GM12874 (cell line): ENCODE measurements at regions not wholly inside any gene's neighbourhood (a gene's known extent, or its start where the extent isn't known, plus 50 kb on each side); places are given as distances from the start of the nearest gene placed in this dataset.

ENCODE experiments used
- TF ChIP-seq, protein P1 (sequence below): IDR thresholded peaks from 2 replicates; pipeline ENCODE4 v1.5.1; 2011; ENCODE audit warnings: low read depth, mild to moderate bottlenecking, control low read depth, low read length, moderate library complexity; ENCODE audit not compliant: insufficient read depth

GRCh38 chr5:166625210-166625865 is 1666.1 kb upstream of the WWC1 start:
- TF ChIP-seq, protein P1, sequence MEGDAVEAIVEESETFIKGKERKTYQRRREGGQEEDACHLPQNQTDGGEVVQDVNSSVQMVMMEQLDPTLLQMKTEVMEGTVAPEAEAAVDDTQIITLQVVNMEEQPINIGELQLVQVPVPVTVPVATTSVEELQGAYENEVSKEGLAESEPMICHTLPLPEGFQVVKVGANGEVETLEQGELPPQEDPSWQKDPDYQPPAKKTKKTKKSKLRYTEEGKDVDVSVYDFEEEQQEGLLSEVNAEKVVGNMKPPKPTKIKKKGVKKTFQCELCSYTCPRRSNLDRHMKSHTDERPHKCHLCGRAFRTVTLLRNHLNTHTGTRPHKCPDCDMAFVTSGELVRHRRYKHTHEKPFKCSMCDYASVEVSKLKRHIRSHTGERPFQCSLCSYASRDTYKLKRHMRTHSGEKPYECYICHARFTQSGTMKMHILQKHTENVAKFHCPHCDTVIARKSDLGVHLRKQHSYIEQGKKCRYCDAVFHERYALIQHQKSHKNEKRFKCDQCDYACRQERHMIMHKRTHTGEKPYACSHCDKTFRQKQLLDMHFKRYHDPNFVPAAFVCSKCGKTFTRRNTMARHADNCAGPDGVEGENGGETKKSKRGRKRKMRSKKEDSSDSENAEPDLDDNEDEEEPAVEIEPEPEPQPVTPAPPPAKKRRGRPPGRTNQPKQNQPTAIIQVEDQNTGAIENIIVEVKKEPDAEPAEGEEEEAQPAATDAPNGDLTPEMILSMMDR = no peak

GRCh38 chr5:166637295-166637694 is 1654.2 kb upstream of the WWC1 start:
- TF ChIP-seq, protein P1 = no peak

- TF ChIP-seq, protein P1 = no peak
Observed at GRCh38 chr5:166639151-166639550, 1652.3 kb upstream of the WWC1 start.

GRCh38 chr5:166648736-166649135 is 1642.7 kb upstream of the WWC1 start:
- TF ChIP-seq, protein P1 = no peak

DNA sequence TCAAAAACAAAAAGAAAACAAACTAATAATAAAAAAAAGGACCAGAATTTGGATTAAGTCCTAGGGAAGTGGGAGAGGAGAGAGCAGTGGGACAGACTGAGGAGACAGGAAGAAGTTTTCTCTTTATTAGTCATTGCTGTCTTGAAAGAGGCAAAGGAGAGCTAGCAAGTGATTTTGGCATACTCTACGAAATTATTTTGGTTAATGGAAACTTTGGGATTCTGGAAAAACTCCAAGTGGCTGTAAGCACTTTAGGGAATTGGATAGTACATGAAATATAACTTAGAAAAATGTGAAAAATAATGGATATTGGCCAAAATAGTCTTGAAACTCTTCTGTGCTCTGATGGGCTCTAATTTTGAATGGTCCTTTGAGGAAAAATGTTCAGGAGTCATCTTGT is 1641.8 kb upstream of the WWC1 start:
- TF ChIP-seq, protein P1 = no peak

GRCh38 chr5:166651234-166651633 is 1640.2 kb upstream of the WWC1 start:
- TF ChIP-seq, protein P1 = no peak

DNA sequence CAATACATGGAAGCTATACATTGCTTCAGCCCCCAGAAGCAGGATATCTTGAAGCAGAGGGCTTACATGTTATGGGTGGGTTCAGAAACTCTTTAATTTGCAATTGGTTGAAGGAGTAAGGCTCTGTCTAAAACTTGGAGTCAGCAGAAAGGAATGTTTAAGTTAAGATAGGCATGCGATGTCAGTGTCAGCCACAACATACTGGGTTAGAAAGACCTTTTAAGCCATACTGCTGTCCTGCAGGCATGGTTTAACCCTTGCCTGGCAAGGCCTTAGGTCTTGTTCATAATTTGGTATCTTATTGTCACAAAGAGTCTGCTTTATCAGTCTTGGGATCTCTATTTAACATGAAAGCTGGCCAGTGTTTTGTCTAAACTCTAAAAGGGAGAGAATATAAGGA is 1619.6 kb upstream of the WWC1 start:
- TF ChIP-seq, protein P1 = no peak

GRCh38 chr5:166672431-166672830 is 1619.0 kb upstream of the WWC1 start:
- TF ChIP-seq, protein P1 = no peak
